DOHH2 (cell line): ENCODE measurements at regions not wholly inside any gene's neighbourhood (a gene's known extent, or its start where the extent isn't known, plus 50 kb on each side); places are given as distances from the start of the nearest gene placed in this dataset.

Experiments used
- CTCF ChIP-seq: fragments of 200-600 bp; sonication (generic); IDR thresholded peaks from one replicate; pipeline ENCODE4 v1.5.1; 2014; ENCODE audit warnings: antibody characterized with exemption, mild to moderate bottlenecking, low read depth, low read length; ENCODE audit not compliant: poor library complexity, severe bottlenecking
- EZH2phosphoT487 ChIP-seq: fragments of 200-600 bp; sonication (generic); IDR thresholded peaks from 2 replicates; pipeline ENCODE4 v1.6.1; 2017; ENCODE audit warnings: borderline replicate concordance, mild to moderate bottlenecking, antibody characterized with exemption, low read length, moderate library complexity, mixed read lengths

DNA sequence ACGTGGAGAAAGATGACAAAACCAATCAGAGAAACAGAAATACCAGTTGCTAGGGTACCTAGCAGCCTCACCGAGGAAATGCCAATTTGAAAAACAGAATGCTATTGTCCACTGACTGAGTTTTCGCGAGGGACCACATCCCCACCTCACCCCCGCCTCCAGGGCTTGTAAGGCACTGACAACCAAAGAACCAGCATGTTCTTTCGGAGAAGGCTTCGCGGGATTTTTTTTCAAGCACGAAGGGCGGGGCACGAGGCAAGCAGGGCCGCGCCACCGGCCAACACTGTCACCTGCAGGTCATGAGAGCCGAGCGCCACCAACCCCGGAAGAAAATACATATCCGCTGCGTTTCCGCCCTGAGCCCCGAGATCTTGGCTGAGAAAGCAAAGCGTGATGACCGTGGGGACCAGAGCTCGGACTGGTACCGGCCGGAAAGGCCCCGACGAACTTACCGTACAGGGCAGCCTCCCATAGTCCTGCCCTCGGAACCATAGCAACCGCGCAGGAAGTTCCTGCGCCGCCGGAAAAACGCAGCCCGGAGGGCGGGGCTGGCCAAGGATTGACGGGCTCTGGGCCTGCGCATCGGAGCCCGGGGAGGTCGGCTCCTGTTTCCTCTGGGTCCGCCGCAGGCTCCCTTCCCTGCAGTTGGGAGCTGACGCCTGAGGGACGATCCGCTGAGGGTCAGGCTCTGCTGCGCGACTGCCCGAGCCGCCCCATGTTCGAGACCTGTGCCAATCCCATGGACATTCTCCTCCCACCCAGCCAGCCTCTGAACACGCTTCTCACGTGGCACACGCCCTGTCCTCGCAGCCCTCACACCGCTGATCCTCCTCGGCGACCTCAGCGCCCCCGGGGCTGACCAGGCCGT is 59.2 kb upstream of the PAGE5 start:
- TF ChIP-seq CTCF (peak; percentile 50), EZH2phosphoT487 (no peak)
